D721Med (cell line): ENCODE measurements at regions not wholly inside any gene's neighbourhood (a gene's known extent, or its start where the extent isn't known, plus 50 kb on each side); places are given as distances from the start of the nearest gene placed in this dataset.

Experiments
- DNase-seq: peaks from one replicate; pipeline ENCODE4 v3.0.0; 2011; ENCODE audit warnings: low spot score; ENCODE audit not compliant: insufficient read length
- FAIRE-seq: peaks from 2 replicates; lab custom pipeline; 2011; peaks lifted over from hg19 to GRCh38; lab: Jason Lieb, UNC
- TF ChIP-seq, protein P1 (sequence below): IDR thresholded peaks from 2 replicates; pipeline ENCODE4 v1.5.1; 2012; ENCODE audit warnings: mild to moderate bottlenecking, control low read depth; ENCODE audit not compliant: insufficient read depth; ENCODE audit errors: missing control alignments

DNA sequence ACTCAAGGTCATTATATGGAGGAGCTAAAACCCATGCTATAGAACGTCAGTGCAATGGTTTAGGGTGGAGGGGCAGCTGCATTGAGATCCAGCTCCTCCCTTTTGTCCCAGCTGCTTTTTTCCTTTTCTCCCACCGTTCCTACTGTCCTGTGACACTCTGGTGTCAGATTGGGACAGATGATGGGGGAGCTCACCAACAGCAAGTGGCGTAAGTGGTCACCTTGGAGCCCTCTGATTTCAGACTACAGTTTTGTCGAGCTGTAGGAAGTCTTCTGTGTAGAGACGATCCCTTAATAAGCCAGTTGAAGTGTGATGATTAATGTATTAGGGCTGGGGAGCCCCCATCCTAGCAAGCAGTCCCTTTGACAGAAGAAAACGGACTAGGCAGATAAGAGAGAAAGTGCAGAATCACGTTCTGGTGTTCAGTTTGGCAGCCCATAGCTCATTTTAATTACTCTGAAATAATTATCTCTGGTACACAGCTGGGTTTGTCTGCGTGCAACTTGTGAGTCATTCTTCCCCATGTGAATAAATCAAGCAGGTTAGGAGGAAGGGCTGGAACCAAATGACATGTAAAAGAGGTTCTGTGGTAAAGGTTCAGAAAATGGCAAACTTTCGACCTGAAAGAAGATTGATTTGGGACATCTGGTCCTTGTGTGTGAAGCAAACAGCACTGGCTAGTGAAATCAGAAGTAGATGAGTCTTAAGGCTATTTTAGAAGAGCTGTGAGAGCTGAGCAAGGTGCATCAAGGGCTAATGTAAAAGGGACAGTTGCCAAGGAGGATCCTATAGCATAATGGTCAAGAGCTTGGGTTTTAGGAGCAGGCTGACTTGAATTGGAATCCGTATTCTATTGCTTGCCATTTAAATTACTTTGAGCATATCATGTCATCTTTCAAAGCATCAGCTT, 241.4 kb downstream of the EDEM1 start:
- TF ChIP-seq, protein P1, sequence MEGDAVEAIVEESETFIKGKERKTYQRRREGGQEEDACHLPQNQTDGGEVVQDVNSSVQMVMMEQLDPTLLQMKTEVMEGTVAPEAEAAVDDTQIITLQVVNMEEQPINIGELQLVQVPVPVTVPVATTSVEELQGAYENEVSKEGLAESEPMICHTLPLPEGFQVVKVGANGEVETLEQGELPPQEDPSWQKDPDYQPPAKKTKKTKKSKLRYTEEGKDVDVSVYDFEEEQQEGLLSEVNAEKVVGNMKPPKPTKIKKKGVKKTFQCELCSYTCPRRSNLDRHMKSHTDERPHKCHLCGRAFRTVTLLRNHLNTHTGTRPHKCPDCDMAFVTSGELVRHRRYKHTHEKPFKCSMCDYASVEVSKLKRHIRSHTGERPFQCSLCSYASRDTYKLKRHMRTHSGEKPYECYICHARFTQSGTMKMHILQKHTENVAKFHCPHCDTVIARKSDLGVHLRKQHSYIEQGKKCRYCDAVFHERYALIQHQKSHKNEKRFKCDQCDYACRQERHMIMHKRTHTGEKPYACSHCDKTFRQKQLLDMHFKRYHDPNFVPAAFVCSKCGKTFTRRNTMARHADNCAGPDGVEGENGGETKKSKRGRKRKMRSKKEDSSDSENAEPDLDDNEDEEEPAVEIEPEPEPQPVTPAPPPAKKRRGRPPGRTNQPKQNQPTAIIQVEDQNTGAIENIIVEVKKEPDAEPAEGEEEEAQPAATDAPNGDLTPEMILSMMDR: no peak
- no peak for DNase-seq
- FAIRE-seq: no peak

DNA sequence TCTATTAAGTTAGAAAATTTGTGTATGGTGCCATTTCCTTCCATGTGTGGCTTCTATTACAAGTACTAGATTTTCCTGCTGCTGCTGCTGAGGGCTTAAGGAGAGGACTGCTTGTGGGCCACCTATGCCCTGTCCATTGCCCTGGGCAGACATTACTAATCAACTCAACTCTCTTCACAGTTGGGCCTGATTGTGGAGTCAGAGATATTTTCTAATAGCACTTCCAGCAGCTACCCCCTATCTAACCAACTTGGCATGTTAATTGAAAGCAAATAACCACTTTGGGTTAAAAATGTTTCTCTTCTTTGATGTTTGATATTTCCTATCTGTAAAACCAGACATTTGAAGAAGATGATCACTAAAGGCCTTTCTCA, 242.0 kb downstream of the EDEM1 start:
- TF ChIP-seq, protein P1: no peak
- FAIRE-seq: no peak
- no peak for DNase-seq

- DNase-seq (no peak), FAIRE-seq (no peak)
- TF ChIP-seq, protein P1: no peak
Observed at GRCh38 chr3:5430701-5431100, 243.2 kb downstream of the EDEM1 start.

DNA sequence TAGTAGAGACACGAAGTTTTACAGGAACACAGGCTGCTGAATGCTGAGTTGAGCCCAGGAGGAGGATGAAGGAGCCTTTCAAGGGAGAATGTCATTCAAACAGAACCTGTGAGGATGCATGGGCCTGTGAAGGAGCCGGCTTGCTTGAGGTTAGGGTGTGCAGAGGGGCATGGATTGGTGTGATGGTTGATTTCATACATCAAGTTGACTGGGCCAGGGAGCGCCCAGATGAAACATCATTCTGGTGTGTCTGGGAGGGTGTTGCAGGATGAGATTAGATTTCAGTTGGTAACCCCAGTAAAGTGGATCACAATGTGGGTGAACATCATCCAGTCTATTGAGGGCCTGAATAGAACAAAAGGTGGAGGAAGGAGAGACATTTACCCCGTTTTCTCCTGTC, 243.6 kb downstream of the EDEM1 start:
- TF ChIP-seq, protein P1: no peak
- no peak for DNase-seq
- FAIRE-seq: no peak

GRCh38 chr3:5431811-5432378, 244.4 kb downstream of the EDEM1 start:
- no peak for FAIRE-seq

DNA sequence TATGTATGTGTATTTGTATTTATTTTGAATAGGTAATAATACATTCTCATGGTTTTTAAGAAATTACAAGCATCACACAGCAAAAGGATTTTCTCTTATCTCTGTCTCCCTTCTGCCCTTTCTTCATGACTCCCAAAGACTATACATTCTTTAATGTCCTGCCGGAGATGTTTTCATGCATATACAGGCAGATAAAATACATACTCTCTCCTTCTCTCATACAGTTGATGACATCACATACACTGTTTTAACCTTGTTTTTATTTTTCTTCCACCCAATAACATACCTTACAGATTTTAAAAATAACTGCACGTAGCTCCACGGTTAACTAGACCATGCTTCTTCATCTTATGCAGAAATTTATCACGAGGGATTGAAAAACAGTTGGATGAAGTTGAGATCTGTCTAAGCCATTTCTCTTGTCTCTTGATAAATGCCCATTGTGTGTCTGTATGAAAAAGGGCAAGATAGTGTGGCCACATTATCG, 249.8 kb downstream of the EDEM1 start:
- FAIRE-seq (no peak), DNase-seq (no peak)
- TF ChIP-seq, protein P1: no peak

More at GRCh38 chr3:5431811-5432378, 244.4 kb downstream of the EDEM1 start:
- DNase-seq: no peak
- TF ChIP-seq, protein P1: no peak

DNA sequence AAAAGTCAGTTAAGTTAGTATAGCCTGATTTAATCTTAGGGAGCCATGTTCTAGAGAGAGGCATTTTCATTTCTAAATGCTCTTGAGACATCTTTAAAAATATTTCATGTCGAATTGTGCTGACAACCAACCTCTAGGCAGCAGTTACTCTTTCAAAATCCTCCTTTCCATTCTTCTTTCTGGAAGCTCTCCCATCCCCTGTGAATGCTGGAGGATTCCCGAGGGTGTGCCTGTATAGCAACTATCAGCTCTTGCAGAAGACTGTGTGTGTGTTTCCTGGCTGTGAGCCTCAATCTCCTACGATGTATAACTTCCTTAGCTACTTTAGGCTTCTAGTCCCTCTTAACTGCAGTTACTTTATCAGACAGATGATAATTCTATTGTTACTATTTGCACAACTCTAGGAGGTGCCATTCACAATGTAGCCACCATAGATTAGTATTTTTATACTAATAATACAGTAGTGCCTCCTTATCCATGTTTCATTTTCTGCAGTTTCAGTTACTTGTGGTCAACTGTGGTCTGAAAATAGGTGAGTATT, 250.3 kb downstream of the EDEM1 start:
- FAIRE-seq: peak; percentile 16
- TF ChIP-seq, protein P1: no peak
- no peak for DNase-seq
